ENCODE measurements at regions not wholly inside any gene's neighbourhood (a gene's known extent, or its start where the extent isn't known, plus 50 kb on each side); places are given as distances from the start of the nearest gene placed in this dataset.

DNA sequence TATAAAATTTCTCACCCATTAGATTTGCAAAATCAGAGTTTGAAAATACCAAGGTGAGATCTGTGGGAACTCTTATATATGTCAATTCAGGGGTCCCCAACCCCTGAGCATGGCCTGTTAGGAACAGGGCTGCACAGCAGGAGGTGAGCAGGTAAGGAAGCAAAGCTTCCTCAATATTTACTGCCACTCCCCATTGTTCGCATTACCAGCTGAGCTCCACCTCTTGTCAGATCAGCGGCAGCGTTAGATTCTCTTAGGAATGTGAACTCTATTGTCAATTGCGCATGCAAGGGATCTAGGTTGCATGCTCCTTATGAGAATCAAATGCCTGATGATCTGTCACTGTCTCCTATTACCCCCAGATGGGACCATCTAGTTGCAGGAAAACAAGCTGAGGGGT, 376.6 kb downstream of the LMO4 start:
- in situ Hi-C loops (cut with MboI; ENCODE audit: low sequenced_read_pairs in 4 of 4) (no loop called here), intact Hi-C loops (cut with DNase I; ENCODE audit: low total_unique reads) (no loop called here)
- no peak for DNase-seq
- H3K4me1 ChIP-seq = no peaks in the 10 kb centered on the region
- no peak overlapping the region for H3K4me3 ChIP-seq
- no peak for ATAC-seq
- TF ChIP-seq POLR2A (IDR thresholded peaks at IDR 0.05) = no peak
- TF ChIP-seq, protein P1, sequence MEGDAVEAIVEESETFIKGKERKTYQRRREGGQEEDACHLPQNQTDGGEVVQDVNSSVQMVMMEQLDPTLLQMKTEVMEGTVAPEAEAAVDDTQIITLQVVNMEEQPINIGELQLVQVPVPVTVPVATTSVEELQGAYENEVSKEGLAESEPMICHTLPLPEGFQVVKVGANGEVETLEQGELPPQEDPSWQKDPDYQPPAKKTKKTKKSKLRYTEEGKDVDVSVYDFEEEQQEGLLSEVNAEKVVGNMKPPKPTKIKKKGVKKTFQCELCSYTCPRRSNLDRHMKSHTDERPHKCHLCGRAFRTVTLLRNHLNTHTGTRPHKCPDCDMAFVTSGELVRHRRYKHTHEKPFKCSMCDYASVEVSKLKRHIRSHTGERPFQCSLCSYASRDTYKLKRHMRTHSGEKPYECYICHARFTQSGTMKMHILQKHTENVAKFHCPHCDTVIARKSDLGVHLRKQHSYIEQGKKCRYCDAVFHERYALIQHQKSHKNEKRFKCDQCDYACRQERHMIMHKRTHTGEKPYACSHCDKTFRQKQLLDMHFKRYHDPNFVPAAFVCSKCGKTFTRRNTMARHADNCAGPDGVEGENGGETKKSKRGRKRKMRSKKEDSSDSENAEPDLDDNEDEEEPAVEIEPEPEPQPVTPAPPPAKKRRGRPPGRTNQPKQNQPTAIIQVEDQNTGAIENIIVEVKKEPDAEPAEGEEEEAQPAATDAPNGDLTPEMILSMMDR (IDR thresholded peaks at IDR 0.05 in 4 of 5, conservative IDR thresholded peaks at IDR 0.05 in 1 of 5) = no peak
- H3K9me3 ChIP-seq = no peaks in the 10 kb centered on the region
- H3K36me3 ChIP-seq = no peaks in the 10 kb centered on the region
- no peak overlapping the region for H3K27ac ChIP-seq
- H3K27me3 ChIP-seq = no peaks in the 10 kb centered on the region

- intact Hi-C loops (cut with DNase I; ENCODE audit: low total_unique reads) (no loop called here), in situ Hi-C loops (cut with MboI; ENCODE audit: low sequenced_read_pairs in 4 of 4) (no loop called here)
These were observed 377.5 kb downstream of the LMO4 start for GRCh38 chr1:87706203-87706602.

DNA sequence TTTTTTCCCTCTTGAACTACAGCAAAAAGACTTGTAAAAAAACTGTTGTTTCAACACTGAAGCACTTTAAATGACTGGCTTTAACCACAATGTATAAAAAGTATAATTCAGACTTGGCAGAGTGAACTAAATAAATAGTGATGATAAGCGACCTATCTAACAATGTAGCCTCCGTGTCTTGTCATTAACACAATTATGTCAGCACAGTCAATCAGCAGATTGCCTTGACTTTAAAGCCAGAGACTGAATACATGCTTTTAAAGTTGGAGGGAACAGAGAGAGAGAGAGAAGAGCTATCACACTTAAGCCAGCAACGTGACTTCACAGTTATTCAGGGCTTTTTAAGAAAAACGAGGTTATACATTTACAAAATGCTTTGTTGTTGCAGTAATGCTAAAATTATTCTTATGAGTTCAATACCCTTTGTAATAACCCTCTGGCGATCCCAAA, 378.1 kb downstream of the LMO4 start:
- ATAC-seq (no peak), DNase-seq (no peak)
- intact Hi-C loops (cut with DNase I; ENCODE audit: low total_unique reads) = no loop called here
- Histone ChIP-seq H3K9me3 (no peaks in the 10 kb centered on the region), H3K4me3 (no peak overlapping the region), H3K4me1 (no peaks in the 10 kb centered on the region), H3K27me3 (no peaks in the 10 kb centered on the region), H3K27ac (no peak overlapping the region), H3K36me3 (no peaks in the 10 kb centered on the region)
- TF ChIP-seq, protein P1 (IDR thresholded peaks at IDR 0.05 in 4 of 5, conservative IDR thresholded peaks at IDR 0.05 in 1 of 5) = no peak
- TF ChIP-seq POLR2A (IDR thresholded peaks at IDR 0.05) = no peak
- in situ Hi-C loops (cut with MboI; ENCODE audit: low sequenced_read_pairs in 4 of 4) = no loop called here

More at GRCh38 chr1:87706203-87706602, 377.5 kb downstream of the LMO4 start:
- Histone ChIP-seq H3K4me1 (no peaks in the 10 kb centered on the region), H3K4me3 (no peak overlapping the region), H3K36me3 (no peaks in the 10 kb centered on the region), H3K9me3 (no peaks in the 10 kb centered on the region), H3K27me3 (no peaks in the 10 kb centered on the region), H3K27ac (no peak overlapping the region)
- no peak for DNase-seq
- TF ChIP-seq, protein P1 (IDR thresholded peaks at IDR 0.05 in 4 of 5, conservative IDR thresholded peaks at IDR 0.05 in 1 of 5) = no peak
- no peak for TF ChIP-seq POLR2A (IDR thresholded peaks at IDR 0.05)
- ATAC-seq = no peak

- TF ChIP-seq, protein P1 (IDR thresholded peaks at IDR 0.05 in 4 of 5, conservative IDR thresholded peaks at IDR 0.05 in 1 of 5) = no peak
- no peak for TF ChIP-seq POLR2A (IDR thresholded peaks at IDR 0.05)
- no peaks in the 10 kb centered on the region for H3K9me3 ChIP-seq
- H3K36me3 ChIP-seq = no peaks in the 10 kb centered on the region
- in situ Hi-C loops (cut with MboI; ENCODE audit: low sequenced_read_pairs in 4 of 4) (no loop called here), intact Hi-C loops (cut with DNase I; ENCODE audit: low total_unique reads) (no loop called here)
- no peak overlapping the region for H3K27ac ChIP-seq
- DNase-seq (no peak), ATAC-seq (no peak)
- no peaks in the 10 kb centered on the region for H3K4me1 ChIP-seq
- no peaks in the 10 kb centered on the region for H3K27me3 ChIP-seq
- H3K4me3 ChIP-seq = no peak overlapping the region
These were observed 378.7 kb downstream of the LMO4 start for GRCh38 chr1:87707411-87707810.

All from gastrocnemius medialis (tissue), 4 donors.